ENCODE measurements at regions not wholly inside any gene's neighbourhood (a gene's known extent, or its start where the extent isn't known, plus 50 kb on each side); places are given as distances from the start of the nearest gene placed in this dataset.

GRCh38 chr7:85561706-85562105 lies 374.9 kb upstream of the SEMA3D start:
- no peak overlapping the region for H3K4me3 ChIP-seq (ENCODE audit: severe bottlenecking)
- ATAC-seq (ENCODE audit: low read depth) (no peak), DNase-seq (ENCODE audit: low spot score) (no peak)
- H3K4me1 ChIP-seq (ENCODE audit: insufficient read depth, poor library complexity, severe bottlenecking), result no peaks in the 10 kb centered on the region
- H3K36me3 ChIP-seq (ENCODE audit: low read depth), result no peaks in the 10 kb centered on the region
- no peak for TF ChIP-seq CTCF (IDR thresholded peaks at IDR 0.05; ENCODE audit: poor library complexity, severe bottlenecking)
- H3K9me3 ChIP-seq (ENCODE audit: severe bottlenecking), result no peaks in the 10 kb centered on the region
- H3K27me3 ChIP-seq (ENCODE audit: insufficient read depth, poor library complexity, severe bottlenecking), result no peaks in the 10 kb centered on the region
- no peak overlapping the region for H3K27ac ChIP-seq (ENCODE audit: poor library complexity, severe bottlenecking)

- H3K4me3 ChIP-seq (ENCODE audit: severe bottlenecking), result no peak overlapping the region
- no peak for DNase-seq (ENCODE audit: low spot score)
- no peaks in the 10 kb centered on the region for H3K9me3 ChIP-seq (ENCODE audit: severe bottlenecking)
- no peaks in the 10 kb centered on the region for H3K4me1 ChIP-seq (ENCODE audit: insufficient read depth, poor library complexity, severe bottlenecking)
- peak; percentile 87 for TF ChIP-seq CTCF (IDR thresholded peaks at IDR 0.05; ENCODE audit: poor library complexity, severe bottlenecking)
- no peaks in the 10 kb centered on the region for H3K27me3 ChIP-seq (ENCODE audit: insufficient read depth, poor library complexity, severe bottlenecking)
- H3K27ac ChIP-seq (ENCODE audit: poor library complexity, severe bottlenecking), result no peak overlapping the region
- no peaks in the 10 kb centered on the region for H3K36me3 ChIP-seq (ENCODE audit: low read depth)
- ATAC-seq (ENCODE audit: low read depth), result peak; percentile 36; the same call in 1 of the 3 replicates
These were observed 367.7 kb upstream of the SEMA3D start for GRCh38 chr7:85554236-85555178.

GRCh38 chr7:85535974-85536729 lies 349.3 kb upstream of the SEMA3D start:
- Histone ChIP-seq H3K4me3 (ENCODE audit: severe bottlenecking) (no peak overlapping the region), H3K27ac (ENCODE audit: poor library complexity, severe bottlenecking) (no peak overlapping the region), H3K27me3 (ENCODE audit: insufficient read depth, poor library complexity, severe bottlenecking) (no peaks in the 10 kb centered on the region), H3K4me1 (ENCODE audit: insufficient read depth, poor library complexity, severe bottlenecking) (no peaks in the 10 kb centered on the region), H3K36me3 (ENCODE audit: low read depth) (no peaks in the 10 kb centered on the region), H3K9me3 (ENCODE audit: severe bottlenecking) (peaks cover 1% of the 10 kb centered on the region)
- no peak for DNase-seq (ENCODE audit: low spot score)
- no peak for ATAC-seq (ENCODE audit: low read depth)
- no peak for TF ChIP-seq CTCF (IDR thresholded peaks at IDR 0.05; ENCODE audit: poor library complexity, severe bottlenecking)

GRCh38 chr7:85529831-85530230 lies 343.0 kb upstream of the SEMA3D start:
- no peaks in the 10 kb centered on the region for H3K4me1 ChIP-seq (ENCODE audit: insufficient read depth, poor library complexity, severe bottlenecking)
- H3K36me3 ChIP-seq (ENCODE audit: low read depth), result no peaks in the 10 kb centered on the region
- no peaks in the 10 kb centered on the region for H3K9me3 ChIP-seq (ENCODE audit: severe bottlenecking)
- no peak for DNase-seq (ENCODE audit: low spot score)
- TF ChIP-seq CTCF (IDR thresholded peaks at IDR 0.05; ENCODE audit: poor library complexity, severe bottlenecking), result no peak
- no peak overlapping the region for H3K27ac ChIP-seq (ENCODE audit: poor library complexity, severe bottlenecking)
- ATAC-seq (ENCODE audit: low read depth), result no peak
- H3K27me3 ChIP-seq (ENCODE audit: insufficient read depth, poor library complexity, severe bottlenecking), result no peaks in the 10 kb centered on the region
- H3K4me3 ChIP-seq (ENCODE audit: severe bottlenecking), result no peak overlapping the region

All from RWPE2 (cell line).